Natural killer cell (primary cell): ENCODE measurements at regions not wholly inside any gene's neighbourhood (a gene's known extent, or its start where the extent isn't known, plus 50 kb on each side); places are given as distances from the start of the nearest gene placed in this dataset.

Source experiments
- ATAC-seq, 3 donors: fragments of 150-1000 bp in 2 of 3; fragments of 200-7000 bp in 1 of 3; cut with Tn5 transposase; 1 replicate in 1 of 3; 2 replicates in 2 of 3; pipeline ENCODE4 v1.10.0; 2021; ENCODE audit warnings: mild to moderate bottlenecking in 2 of 3, moderate library complexity in 2 of 3
- DNase-seq, 2 donors: peaks; one replicate each; pipeline versions ENCODE4 v3.0.0 to v3.0.0-alpha.2; 2013 to 2021; ENCODE audit warnings: mixed read lengths in 1 of 2
- H3K27ac ChIP-seq: one replicate; pipeline ENCODE4 v1.5.1; 2013; ENCODE audit warnings: mild to moderate bottlenecking, low read length
- H3K27me3 ChIP-seq: one replicate; pipeline ENCODE4 v1.6.1; 2013; ENCODE audit warnings: low read length; ENCODE audit not compliant: control insufficient read depth, insufficient read depth
- H3K36me3 ChIP-seq: one replicate; pipeline ENCODE4 v1.6.1; 2013; ENCODE audit warnings: low read length; ENCODE audit not compliant: control insufficient read depth, insufficient read depth
- H3K4me1 ChIP-seq: one replicate; pipeline ENCODE4 v1.6.1; 2013; ENCODE audit warnings: low read length; ENCODE audit not compliant: control insufficient read depth, insufficient read depth
- H3K4me3 ChIP-seq: one replicate; pipeline ENCODE4 v1.5.1; 2013; ENCODE audit warnings: low read length
- H3K9me3 ChIP-seq: one replicate; pipeline ENCODE4 v1.6.1; 2013; ENCODE audit warnings: low read length; ENCODE audit not compliant: control insufficient read depth, insufficient read depth
- H3K27ac Mint-ChIP-seq, 2 donors: one replicate each; pipeline ENCODE4 v1.8.0; 2022; ENCODE audit warnings: mild to moderate bottlenecking in 2 of 2, mixed read lengths in 2 of 2, moderate library complexity in 1 of 2
- H3K27me3 Mint-ChIP-seq, 2 donors: one replicate each; pipeline ENCODE4 v1.8.0; 2022; ENCODE audit warnings: low read depth in 2 of 2, mixed read lengths in 2 of 2
- H3K36me3 Mint-ChIP-seq: one replicate; pipeline ENCODE4 v1.8.0; 2022; ENCODE audit warnings: mixed read lengths
- H3K4me1 Mint-ChIP-seq, 2 donors: one replicate each; pipeline ENCODE4 v1.8.0; 2022; ENCODE audit warnings: mixed read lengths in 2 of 2
- H3K4me3 Mint-ChIP-seq: one replicate; pipeline ENCODE4 v1.8.0; 2022; ENCODE audit warnings: mild to moderate bottlenecking, moderate library complexity, mixed read lengths
- H3K9me3 Mint-ChIP-seq, 2 donors: one replicate each; pipeline ENCODE4 v1.8.0; 2022; ENCODE audit warnings: mixed read lengths in 2 of 2
- CTCF ChIP-seq: fragments of 200-600 bp; IDR thresholded peaks from one replicate; pipeline ENCODE4 v1.8.0; 2022; ENCODE audit warnings: antibody characterized with exemption
- WGBS: methylation state at CpG from one replicate; pipeline ENCODE4 v1.1.7; 2013; ENCODE audit warnings: missing lambda C conversion rate; ENCODE audit not compliant: insufficient coverage; 5-methylcytosine and 5-hydroxymethylcytosine counted together
- intact Hi-C: fragments of 100-400 bp; cut with micrococcal nuclease; formaldehyde crosslinking; loops from one replicate; pipeline ENCODE4 v1.14.2; 2022

DNA sequence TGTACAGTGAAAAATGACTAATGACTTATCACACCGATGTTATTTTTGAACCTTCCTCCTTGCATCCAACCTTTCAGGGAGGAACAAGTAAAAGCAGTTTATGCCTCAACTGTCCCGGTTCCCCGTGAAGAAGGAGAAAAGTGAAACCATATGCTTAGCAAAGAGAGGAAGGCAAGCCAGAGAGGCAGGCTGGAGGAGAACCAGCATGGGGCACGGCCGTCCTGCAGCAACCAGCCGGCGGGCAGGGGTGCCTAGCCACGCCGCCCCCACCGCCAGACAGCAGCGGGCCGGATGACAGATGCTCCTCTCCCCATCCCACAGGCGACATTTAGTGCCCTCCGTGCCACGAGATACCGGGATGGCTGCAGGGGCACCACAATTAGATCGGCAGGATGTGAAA, 421.4 kb upstream of the MGMT start:
- no peaks in the 10 kb centered on the region for H3K9me3 Mint-ChIP-seq
- ATAC-seq, result no peak
- H3K27ac Mint-ChIP-seq, result no peak overlapping the region
- H3K36me3 Mint-ChIP-seq, result no peaks in the 10 kb centered on the region
- H3K36me3 ChIP-seq, result no peaks in the 10 kb centered on the region
- H3K27me3 ChIP-seq, result peaks cover 17% of the 10 kb centered on the region
- no peak overlapping the region for H3K4me3 Mint-ChIP-seq
- no peak for DNase-seq
- intact Hi-C loops, result no loop called here
- no peak for TF ChIP-seq CTCF
- no peak overlapping the region for H3K27ac ChIP-seq
- no peaks in the 10 kb centered on the region for H3K9me3 ChIP-seq
- H3K27me3 Mint-ChIP-seq, result peaks cover 30 to 55% of the 10 kb centered on the region in 2 donors
- H3K4me1 ChIP-seq, result peaks cover 12% of the 10 kb centered on the region
- peaks cover 6 to 9% of the 10 kb centered on the region in 2 donors for H3K4me1 Mint-ChIP-seq
- WGBS, result 91% methylated on average over 16 of the region's 17 CpGs
- no peak overlapping the region for H3K4me3 ChIP-seq

DNA sequence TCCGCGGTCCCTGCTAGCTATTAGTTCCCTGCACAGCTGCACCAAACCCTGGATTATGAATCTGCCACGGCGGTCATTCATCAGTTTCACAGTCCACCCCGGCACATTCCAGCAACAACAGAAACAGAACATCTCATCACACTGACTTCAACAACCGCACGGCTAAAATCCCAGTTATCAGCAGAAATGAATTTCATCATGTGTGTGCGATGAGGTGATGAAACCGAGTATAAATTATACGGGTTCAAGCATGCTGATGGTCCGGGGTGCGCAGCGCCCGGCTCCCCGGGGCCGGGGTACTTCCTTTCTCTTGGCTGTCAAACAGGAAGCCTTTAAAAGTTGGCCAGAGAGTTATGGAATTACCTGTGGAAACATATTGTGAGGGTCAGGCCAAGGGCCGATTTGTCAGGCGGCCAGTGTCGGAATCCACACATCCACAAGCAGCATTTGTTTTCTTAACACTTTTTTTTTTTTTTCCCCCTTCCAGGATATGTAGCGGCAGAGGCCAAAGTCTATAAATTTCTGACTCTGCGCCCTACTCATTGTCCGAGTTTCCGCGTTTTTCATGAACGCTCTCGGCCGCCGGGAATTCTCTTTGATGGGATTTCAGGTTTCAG, 420.9 kb upstream of the MGMT start:
- H3K4me1 Mint-ChIP-seq, result peaks cover 6 to 9% of the 10 kb centered on the region in 2 donors
- H3K27ac ChIP-seq, result no peak overlapping the region
- H3K27ac Mint-ChIP-seq, result no peak overlapping the region
- no peaks in the 10 kb centered on the region for H3K9me3 Mint-ChIP-seq
- no peak for DNase-seq
- no peak overlapping the region for H3K4me3 ChIP-seq
- no peak for TF ChIP-seq CTCF
- intact Hi-C loops, result no loop called here
- no peaks in the 10 kb centered on the region for H3K36me3 Mint-ChIP-seq
- peaks cover 17% of the 10 kb centered on the region for H3K27me3 ChIP-seq
- 94% methylated on average over 28 of the region's 28 CpGs for WGBS
- ATAC-seq, result no peak
- no peak overlapping the region for H3K4me3 Mint-ChIP-seq
- H3K27me3 Mint-ChIP-seq, result peaks cover 27 to 49% of the 10 kb centered on the region in 2 donors
- peaks cover 12% of the 10 kb centered on the region for H3K4me1 ChIP-seq
- H3K9me3 ChIP-seq, result no peaks in the 10 kb centered on the region
- H3K36me3 ChIP-seq, result no peaks in the 10 kb centered on the region

GRCh38 chr10:129046962-129047361, 420.1 kb upstream of the MGMT start:
- H3K9me3 Mint-ChIP-seq, result no peaks in the 10 kb centered on the region
- H3K27ac Mint-ChIP-seq, result no peak overlapping the region
- 97% methylated on average over 4 of the region's 5 CpGs for WGBS
- H3K4me3 Mint-ChIP-seq, result no peak overlapping the region
- H3K27ac ChIP-seq, result no peak overlapping the region
- H3K27me3 ChIP-seq, result peaks cover 15% of the 10 kb centered on the region
- peaks cover 28 to 43% of the 10 kb centered on the region in 2 donors for H3K27me3 Mint-ChIP-seq
- no peaks in the 10 kb centered on the region for H3K9me3 ChIP-seq
- peaks cover 10% of the 10 kb centered on the region for H3K4me1 ChIP-seq
- H3K4me1 Mint-ChIP-seq, result peaks cover 6 to 9% of the 10 kb centered on the region in 2 donors
- no peak overlapping the region for H3K4me3 ChIP-seq
- no peak for TF ChIP-seq CTCF
- intact Hi-C loops, result no loop called here
- ATAC-seq (no peak), DNase-seq (no peak)
- H3K36me3 ChIP-seq, result no peaks in the 10 kb centered on the region
- H3K36me3 Mint-ChIP-seq, result no peaks in the 10 kb centered on the region

DNA sequence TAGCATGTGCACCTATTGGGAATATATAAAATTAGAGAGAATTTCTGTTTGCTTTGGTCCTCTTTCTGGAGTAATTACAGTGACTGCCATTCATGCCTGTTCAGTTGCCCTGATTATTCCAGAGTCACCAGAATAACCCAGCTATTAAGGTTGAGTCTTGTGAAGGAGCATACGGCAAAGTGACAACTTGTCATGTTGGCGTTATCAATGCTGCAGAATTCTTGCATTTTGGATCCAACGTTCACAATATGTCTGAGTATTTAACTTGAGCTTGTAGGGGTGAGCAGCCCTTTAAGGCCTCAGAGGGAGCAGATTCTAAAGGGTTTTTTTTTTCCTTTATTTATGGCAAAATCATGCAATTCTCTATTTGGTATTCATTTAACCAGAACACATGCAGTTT, 419.4 kb upstream of the MGMT start:
- no peak overlapping the region for H3K4me3 Mint-ChIP-seq
- no peak for TF ChIP-seq CTCF
- intact Hi-C loops, result no loop called here
- no peak for DNase-seq
- H3K27me3 ChIP-seq, result peaks cover 10% of the 10 kb centered on the region
- peaks cover 6 to 8% of the 10 kb centered on the region in 2 donors for H3K4me1 Mint-ChIP-seq
- H3K9me3 Mint-ChIP-seq, result no peaks in the 10 kb centered on the region
- no peak overlapping the region for H3K4me3 ChIP-seq
- H3K36me3 ChIP-seq, result no peaks in the 10 kb centered on the region
- no peaks in the 10 kb centered on the region for H3K9me3 ChIP-seq
- H3K27ac Mint-ChIP-seq, result no peak overlapping the region
- H3K36me3 Mint-ChIP-seq, result no peaks in the 10 kb centered on the region
- peaks cover 4% of the 10 kb centered on the region for H3K4me1 ChIP-seq
- no peak overlapping the region for H3K27ac ChIP-seq
- H3K27me3 Mint-ChIP-seq, result peaks cover 25 to 44% of the 10 kb centered on the region in 2 donors
- no peak for ATAC-seq
- 91% methylated on average over 3 of the region's 3 CpGs for WGBS
